ENCODE measurements at regions not wholly inside any gene's neighbourhood (a gene's known extent, or its start where the extent isn't known, plus 50 kb on each side); places are given as distances from the start of the nearest gene placed in this dataset.

GRCh38 chr13:34223984-34224383 is 406.0 kb downstream of the RFC3 start:
- no peak overlapping the region for H3K4me3 ChIP-seq (ENCODE audit: low read length)
- H3K9me3 ChIP-seq (ENCODE audit: insufficient read depth, low read depth, low read length), result no peaks in the 10 kb centered on the region
- H3K4me1 ChIP-seq (ENCODE audit: insufficient read depth, low read length), result no peaks in the 10 kb centered on the region
- H3K27me3 ChIP-seq (ENCODE audit: insufficient read depth, low read length), result no peaks in the 10 kb centered on the region
- no peak overlapping the region for H3K9ac ChIP-seq (ENCODE audit: low read depth, low read length)
- H3K36me3 ChIP-seq (ENCODE audit: insufficient read depth, low read depth, low read length), result no peaks in the 10 kb centered on the region
- H3K27ac ChIP-seq (ENCODE audit: low read length), result no peak overlapping the region

DNA sequence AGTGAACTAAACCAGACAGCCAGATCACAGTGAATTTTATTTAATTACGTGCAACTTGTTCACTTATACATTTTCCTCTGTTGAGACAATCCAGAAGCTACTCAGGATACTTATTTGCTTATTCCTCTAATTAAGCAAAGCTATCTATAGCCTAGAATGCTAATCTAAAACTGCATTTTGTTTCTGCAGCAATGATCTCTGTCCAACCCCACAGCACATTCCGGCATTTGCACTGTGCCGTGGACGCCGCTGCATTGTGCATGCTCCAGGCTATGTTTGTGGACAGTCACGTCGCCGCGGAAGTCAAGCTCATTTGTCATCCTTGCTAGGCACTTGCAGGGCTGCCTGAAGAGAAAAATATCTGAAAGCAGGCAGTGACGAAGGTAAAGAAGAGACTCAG is 406.9 kb downstream of the RFC3 start:
- Histone ChIP-seq H3K27ac (ENCODE audit: low read length) (no peak overlapping the region), H3K4me1 (ENCODE audit: insufficient read depth, low read length) (no peaks in the 10 kb centered on the region), H3K27me3 (ENCODE audit: insufficient read depth, low read length) (no peaks in the 10 kb centered on the region), H3K9ac (ENCODE audit: low read depth, low read length) (no peak overlapping the region), H3K4me3 (ENCODE audit: low read length) (no peak overlapping the region), H3K36me3 (ENCODE audit: insufficient read depth, low read depth, low read length) (no peaks in the 10 kb centered on the region), H3K9me3 (ENCODE audit: insufficient read depth, low read depth, low read length) (no peaks in the 10 kb centered on the region)

GRCh38 chr13:34230271-34230670 is 412.3 kb downstream of the RFC3 start:
- no peaks in the 10 kb centered on the region for H3K36me3 ChIP-seq (ENCODE audit: insufficient read depth, low read depth, low read length)
- no peaks in the 10 kb centered on the region for H3K9me3 ChIP-seq (ENCODE audit: insufficient read depth, low read depth, low read length)
- no peaks in the 10 kb centered on the region for H3K4me1 ChIP-seq (ENCODE audit: insufficient read depth, low read length)
- H3K4me3 ChIP-seq (ENCODE audit: low read length), result no peak overlapping the region
- no peak overlapping the region for H3K27ac ChIP-seq (ENCODE audit: low read length)
- no peak overlapping the region for H3K9ac ChIP-seq (ENCODE audit: low read depth, low read length)
- H3K27me3 ChIP-seq (ENCODE audit: insufficient read depth, low read length), result no peaks in the 10 kb centered on the region

DNA sequence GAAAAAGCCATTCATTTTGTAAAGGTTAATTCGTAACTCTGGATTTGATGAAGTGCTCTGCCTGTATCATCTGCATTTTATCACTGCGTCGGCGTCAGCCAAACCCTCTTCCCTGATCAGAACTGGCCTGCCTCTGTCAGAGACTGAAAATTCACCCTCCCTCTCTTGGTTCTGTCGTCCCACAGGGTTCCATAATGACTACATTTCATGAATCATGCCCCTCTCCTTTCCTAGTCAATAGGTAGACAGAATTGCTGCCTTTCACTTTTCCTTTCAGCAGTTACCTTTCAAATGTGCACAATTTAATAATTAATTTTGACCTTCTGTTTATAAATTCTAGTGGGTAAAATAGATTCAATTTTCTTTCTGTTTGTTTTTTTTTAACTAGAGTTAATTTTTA is 423.4 kb downstream of the RFC3 start:
- Histone ChIP-seq H3K4me3 (ENCODE audit: low read length) (no peak overlapping the region), H3K9ac (ENCODE audit: low read depth, low read length) (no peak overlapping the region), H3K36me3 (ENCODE audit: insufficient read depth, low read depth, low read length) (no peaks in the 10 kb centered on the region), H3K27ac (ENCODE audit: low read length) (no peak overlapping the region), H3K9me3 (ENCODE audit: insufficient read depth, low read depth, low read length) (peaks cover 7% of the 10 kb centered on the region; the same call in 1 of the 2 replicates), H3K4me1 (ENCODE audit: insufficient read depth, low read length) (no peaks in the 10 kb centered on the region), H3K27me3 (ENCODE audit: insufficient read depth, low read length) (no peaks in the 10 kb centered on the region)

DNA sequence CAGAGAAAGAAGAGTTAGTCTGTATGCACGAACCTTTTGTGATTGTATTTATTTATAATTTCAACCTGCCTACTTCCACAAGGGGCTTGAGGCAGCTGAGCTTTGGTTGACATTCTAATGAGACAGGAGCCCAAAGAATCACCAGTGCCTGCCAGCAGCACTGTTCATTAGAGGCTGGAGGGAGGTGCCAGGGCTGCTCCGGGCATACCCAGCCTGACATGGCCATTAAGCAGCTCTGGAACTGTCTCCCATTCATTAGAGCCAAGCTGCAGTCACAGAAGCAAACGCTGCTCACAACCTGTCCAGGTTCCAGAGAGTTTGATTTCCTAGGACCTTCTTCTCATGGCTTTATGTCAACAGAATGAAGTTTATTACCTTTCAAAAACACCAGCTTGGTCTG is 425.5 kb downstream of the RFC3 start:
- H3K4me1 ChIP-seq (ENCODE audit: insufficient read depth, low read length), result no peaks in the 10 kb centered on the region
- H3K27me3 ChIP-seq (ENCODE audit: insufficient read depth, low read length), result no peaks in the 10 kb centered on the region
- H3K9ac ChIP-seq (ENCODE audit: low read depth, low read length), result no peak overlapping the region
- H3K9me3 ChIP-seq (ENCODE audit: insufficient read depth, low read depth, low read length), result no peaks in the 10 kb centered on the region
- H3K4me3 ChIP-seq (ENCODE audit: low read length), result no peak overlapping the region
- no peak overlapping the region for H3K27ac ChIP-seq (ENCODE audit: low read length)
- no peaks in the 10 kb centered on the region for H3K36me3 ChIP-seq (ENCODE audit: insufficient read depth, low read depth, low read length)

DNA sequence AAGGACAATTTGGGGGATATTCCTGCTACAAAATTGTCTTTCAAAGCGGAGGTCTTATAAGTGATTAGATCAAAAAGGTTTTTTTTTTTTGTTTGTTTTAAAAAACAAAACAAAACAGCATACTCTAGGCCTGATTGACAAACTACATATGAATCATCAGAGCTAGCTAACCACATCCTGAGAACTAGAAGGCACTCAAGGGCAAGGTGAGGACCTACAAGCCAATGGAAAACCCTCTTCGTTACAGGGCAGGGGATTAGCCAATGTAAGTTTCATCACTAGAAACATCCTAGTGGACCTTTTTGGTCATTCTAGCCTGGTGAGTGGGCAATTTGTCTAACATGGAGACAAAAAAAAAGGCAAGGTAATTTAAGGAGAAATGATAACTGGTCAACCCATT is 428.6 kb downstream of the RFC3 start:
- Histone ChIP-seq H3K4me3 (ENCODE audit: low read length) (no peak overlapping the region), H3K9me3 (ENCODE audit: insufficient read depth, low read depth, low read length) (no peaks in the 10 kb centered on the region), H3K27ac (ENCODE audit: low read length) (no peak overlapping the region), H3K4me1 (ENCODE audit: insufficient read depth, low read length) (no peaks in the 10 kb centered on the region), H3K27me3 (ENCODE audit: insufficient read depth, low read length) (no peaks in the 10 kb centered on the region), H3K36me3 (ENCODE audit: insufficient read depth, low read depth, low read length) (no peaks in the 10 kb centered on the region), H3K9ac (ENCODE audit: low read depth, low read length) (no peak overlapping the region)

DNA sequence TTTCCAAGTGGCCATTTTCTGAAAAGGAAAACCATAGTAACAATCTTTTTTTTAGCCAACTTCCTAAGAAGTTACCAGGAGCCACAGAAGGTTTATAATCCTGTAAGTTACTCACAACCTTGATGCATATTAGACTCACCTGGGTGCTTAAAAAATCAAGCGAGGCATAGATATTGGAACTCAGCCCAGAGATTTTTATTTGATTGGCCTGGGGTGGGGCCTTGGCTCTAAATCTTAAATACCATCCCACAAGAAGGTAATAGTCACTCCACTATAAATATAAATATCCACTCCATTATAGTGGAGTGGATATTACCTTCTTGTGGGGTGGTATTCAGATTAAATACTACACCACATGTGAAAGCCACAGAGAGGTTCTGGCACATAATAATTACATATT is 429.6 kb downstream of the RFC3 start:
- no peak overlapping the region for H3K4me3 ChIP-seq (ENCODE audit: low read length)
- no peaks in the 10 kb centered on the region for H3K9me3 ChIP-seq (ENCODE audit: insufficient read depth, low read depth, low read length)
- no peaks in the 10 kb centered on the region for H3K36me3 ChIP-seq (ENCODE audit: insufficient read depth, low read depth, low read length)
- no peaks in the 10 kb centered on the region for H3K4me1 ChIP-seq (ENCODE audit: insufficient read depth, low read length)
- H3K27me3 ChIP-seq (ENCODE audit: insufficient read depth, low read length), result no peaks in the 10 kb centered on the region
- no peak overlapping the region for H3K9ac ChIP-seq (ENCODE audit: low read depth, low read length)
- H3K27ac ChIP-seq (ENCODE audit: low read length), result no peak overlapping the region

DNA sequence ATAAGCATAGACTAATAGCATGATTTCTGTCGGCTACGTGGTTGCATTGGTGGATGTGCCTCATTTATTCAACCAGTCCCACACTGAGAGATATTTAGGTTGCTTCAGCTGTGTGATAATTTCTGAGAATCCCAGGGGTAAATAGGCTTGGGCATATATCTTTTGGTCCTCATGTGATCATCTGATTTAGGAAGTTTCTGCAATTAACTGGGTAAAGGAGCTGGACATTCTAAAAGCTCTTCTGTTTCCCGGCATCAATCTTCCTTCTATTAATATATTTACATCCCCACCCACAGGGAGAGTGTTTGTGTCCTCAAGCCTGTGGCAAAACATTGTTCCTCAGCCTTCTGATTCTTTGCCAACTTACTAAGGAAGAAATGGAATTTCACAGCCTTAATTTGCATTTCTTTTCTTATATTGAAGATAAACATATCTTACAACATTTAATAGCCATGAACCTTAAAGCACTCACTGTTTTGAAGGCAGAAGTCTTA is 431.6 kb downstream of the RFC3 start:
- Histone ChIP-seq H3K4me3 (ENCODE audit: low read length) (no peak overlapping the region), H3K36me3 (ENCODE audit: insufficient read depth, low read depth, low read length) (no peaks in the 10 kb centered on the region), H3K9ac (ENCODE audit: low read depth, low read length) (no peak overlapping the region), H3K27ac (ENCODE audit: low read length) (no peak overlapping the region), H3K27me3 (ENCODE audit: insufficient read depth, low read length) (no peaks in the 10 kb centered on the region), H3K9me3 (ENCODE audit: insufficient read depth, low read depth, low read length) (no peaks in the 10 kb centered on the region), H3K4me1 (ENCODE audit: insufficient read depth, low read length) (no peaks in the 10 kb centered on the region)

DNA sequence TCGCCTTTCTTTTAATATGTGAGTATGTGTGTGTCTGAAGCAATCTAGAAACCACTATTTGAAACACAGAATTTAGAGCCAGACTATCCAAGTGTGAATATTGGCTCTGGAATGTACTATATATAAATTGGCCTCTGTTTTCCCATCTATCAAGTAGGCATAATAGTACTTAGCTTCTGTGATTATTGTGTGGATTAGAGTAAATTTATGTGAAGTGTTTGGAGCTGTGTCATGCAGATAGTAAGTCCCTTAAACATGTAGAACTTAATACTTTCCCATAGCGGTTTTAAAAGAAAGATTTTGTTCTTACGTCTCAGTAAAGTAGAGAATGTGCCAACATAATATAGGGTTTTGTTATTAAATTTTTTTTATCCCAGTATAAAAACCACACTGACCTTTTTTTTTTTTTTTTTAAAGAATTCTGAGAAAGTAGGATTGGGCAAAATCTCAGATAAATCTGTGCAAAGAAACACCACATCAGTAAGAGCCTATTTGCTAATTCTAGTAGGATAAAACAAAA is 432.3 kb downstream of the RFC3 start:
- H3K9ac ChIP-seq (ENCODE audit: low read depth, low read length), result no peak overlapping the region
- H3K4me1 ChIP-seq (ENCODE audit: insufficient read depth, low read length), result no peaks in the 10 kb centered on the region

DNA sequence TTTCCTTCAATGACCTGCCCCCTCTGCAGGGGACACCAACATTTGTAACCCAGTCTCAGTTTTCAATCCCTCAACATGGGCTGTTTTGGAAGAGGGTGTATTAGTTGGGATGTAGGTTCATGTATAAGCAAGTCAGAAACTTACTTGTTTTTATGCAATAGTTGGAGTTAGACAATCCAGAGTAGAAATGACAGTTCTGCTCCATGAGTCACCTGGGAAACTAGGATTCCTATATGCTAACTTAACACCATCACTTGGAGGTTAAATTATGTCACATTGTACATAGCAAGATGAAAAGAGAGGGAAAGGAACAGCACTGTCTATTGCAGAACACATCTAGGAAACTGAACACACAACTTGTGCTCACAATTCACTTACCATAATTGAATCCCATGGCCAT is 436.4 kb downstream of the RFC3 start:
- no peak overlapping the region for H3K4me3 ChIP-seq (ENCODE audit: low read length)
- H3K9ac ChIP-seq (ENCODE audit: low read depth, low read length), result no peak overlapping the region
- no peak overlapping the region for H3K27ac ChIP-seq (ENCODE audit: low read length)
- no peaks in the 10 kb centered on the region for H3K27me3 ChIP-seq (ENCODE audit: insufficient read depth, low read length)
- no peaks in the 10 kb centered on the region for H3K9me3 ChIP-seq (ENCODE audit: insufficient read depth, low read depth, low read length)
- no peaks in the 10 kb centered on the region for H3K4me1 ChIP-seq (ENCODE audit: insufficient read depth, low read length)
- H3K36me3 ChIP-seq (ENCODE audit: insufficient read depth, low read depth, low read length), result no peaks in the 10 kb centered on the region

More for the DNA sequence above, 432.3 kb downstream of the RFC3 start:
- Histone ChIP-seq H3K36me3 (ENCODE audit: insufficient read depth, low read depth, low read length) (no peaks in the 10 kb centered on the region), H3K9me3 (ENCODE audit: insufficient read depth, low read depth, low read length) (no peaks in the 10 kb centered on the region), H3K27ac (ENCODE audit: low read length) (no peak overlapping the region), H3K4me3 (ENCODE audit: low read length) (no peak overlapping the region), H3K27me3 (ENCODE audit: insufficient read depth, low read length) (no peaks in the 10 kb centered on the region)

GRCh38 chr13:34255711-34256110 is 437.8 kb downstream of the RFC3 start:
- Histone ChIP-seq H3K9ac (ENCODE audit: low read depth, low read length) (no peak overlapping the region), H3K27me3 (ENCODE audit: insufficient read depth, low read length) (no peaks in the 10 kb centered on the region), H3K4me3 (ENCODE audit: low read length) (no peak overlapping the region), H3K36me3 (ENCODE audit: insufficient read depth, low read depth, low read length) (no peaks in the 10 kb centered on the region), H3K27ac (ENCODE audit: low read length) (no peak overlapping the region), H3K9me3 (ENCODE audit: insufficient read depth, low read depth, low read length) (no peaks in the 10 kb centered on the region), H3K4me1 (ENCODE audit: insufficient read depth, low read length) (peaks cover 6% of the 10 kb centered on the region; the same call in 1 of the 2 replicates)

- Histone ChIP-seq H3K27ac (ENCODE audit: low read length) (no peak overlapping the region), H3K36me3 (ENCODE audit: insufficient read depth, low read depth, low read length) (no peaks in the 10 kb centered on the region), H3K9me3 (ENCODE audit: insufficient read depth, low read depth, low read length) (no peaks in the 10 kb centered on the region), H3K27me3 (ENCODE audit: insufficient read depth, low read length) (no peaks in the 10 kb centered on the region), H3K4me3 (ENCODE audit: low read length) (no peak overlapping the region), H3K4me1 (ENCODE audit: insufficient read depth, low read length) (peaks cover 6% of the 10 kb centered on the region; the same call in 1 of the 2 replicates), H3K9ac (ENCODE audit: low read depth, low read length) (no peak overlapping the region)
Measured at GRCh38 chr13:34256236-34256635, 438.3 kb downstream of the RFC3 start.

Measured in iPS-20b (cell line).